Mesothelial cell of epicardium (in vitro differentiated cells): ENCODE measurements at regions not wholly inside any gene's neighbourhood (a gene's known extent, or its start where the extent isn't known, plus 50 kb on each side); places are given as distances from the start of the nearest gene placed in this dataset.

Source experiments
- DNase-seq, 2 experiments: peaks; one replicate each; pipeline ENCODE4 v3.0.0; 2021; ENCODE audit warnings: low spot score in 2 of 2; ENCODE audit not compliant: unreplicated experiment in 2 of 2
- H3K27ac Mint-ChIP-seq: 2 replicates; pipeline ENCODE4 v1.8.0; 2021; ENCODE audit warnings: mixed read lengths
- H3K27me3 Mint-ChIP-seq: 2 replicates; pipeline ENCODE4 v1.8.0; 2021; ENCODE audit warnings: low read depth, mixed read lengths
- H3K36me3 Mint-ChIP-seq: 2 replicates; pipeline ENCODE4 v1.8.0; 2021; ENCODE audit warnings: mixed read lengths
- H3K4me1 Mint-ChIP-seq: 2 replicates; pipeline ENCODE4 v1.8.0; 2021; ENCODE audit warnings: mixed read lengths
- H3K4me3 Mint-ChIP-seq: 2 replicates; pipeline ENCODE4 v1.8.0; 2021; ENCODE audit warnings: mild to moderate bottlenecking, moderate library complexity, mixed read lengths
- H3K9me3 Mint-ChIP-seq: 2 replicates; pipeline ENCODE4 v1.8.0; 2021; ENCODE audit warnings: mixed read lengths
- CTCF ChIP-seq: fragments of 200-600 bp; sonication (generic); IDR thresholded peaks from one replicate; pipeline ENCODE4 v1.5.0; 2021; ENCODE audit warnings: antibody characterized with exemption; ENCODE audit not compliant: unreplicated experiment

GRCh38 chr9:7333719-7334118, 465.9 kb downstream of the DMAC1 start:
- DNase-seq = no peak
- Mint-ChIP-seq H3K36me3 (no peaks in the 10 kb centered on the region), H3K9me3 (peaks cover 2% of the 10 kb centered on the region), H3K4me1 (peaks cover 16% of the 10 kb centered on the region), H3K27ac (peak overlapping the region; percentile 24), H3K4me3 (no peak overlapping the region), H3K27me3 (no peaks in the 10 kb centered on the region)
- no peak for TF ChIP-seq CTCF

GRCh38 chr9:7332780-7333179, 466.8 kb downstream of the DMAC1 start:
- Mint-ChIP-seq H3K27me3 (no peaks in the 10 kb centered on the region), H3K9me3 (peaks cover 8% of the 10 kb centered on the region), H3K4me1 (peaks cover 16% of the 10 kb centered on the region), H3K27ac (no peak overlapping the region), H3K36me3 (no peaks in the 10 kb centered on the region), H3K4me3 (no peak overlapping the region)
- DNase-seq = no peak
- no peak for TF ChIP-seq CTCF

GRCh38 chr9:7328453-7328852, 471.1 kb downstream of the DMAC1 start:
- DNase-seq = no peak
- Mint-ChIP-seq H3K9me3 (peaks cover 8% of the 10 kb centered on the region), H3K27me3 (no peaks in the 10 kb centered on the region), H3K36me3 (no peaks in the 10 kb centered on the region), H3K4me3 (no peak overlapping the region), H3K4me1 (peaks cover 10% of the 10 kb centered on the region), H3K27ac (no peak overlapping the region)
- TF ChIP-seq CTCF = no peak

- Mint-ChIP-seq H3K27me3 (no peaks in the 10 kb centered on the region), H3K9me3 (peaks cover 8% of the 10 kb centered on the region), H3K4me3 (no peak overlapping the region), H3K27ac (no peak overlapping the region), H3K36me3 (no peaks in the 10 kb centered on the region), H3K4me1 (no peaks in the 10 kb centered on the region)
- TF ChIP-seq CTCF = no peak
- no peak for DNase-seq
These were observed 473.6 kb downstream of the DMAC1 start for GRCh38 chr9:7325995-7326394.

GRCh38 chr9:7324152-7324598, 475.4 kb downstream of the DMAC1 start:
- H3K36me3 Mint-ChIP-seq = no peaks in the 10 kb centered on the region
- no peak overlapping the region for H3K27ac Mint-ChIP-seq
- DNase-seq = no peak
- no peak for TF ChIP-seq CTCF
- H3K9me3 Mint-ChIP-seq = peaks cover 8% of the 10 kb centered on the region
- H3K4me1 Mint-ChIP-seq = no peaks in the 10 kb centered on the region
- H3K4me3 Mint-ChIP-seq = no peak overlapping the region
- no peaks in the 10 kb centered on the region for H3K27me3 Mint-ChIP-seq

GRCh38 chr9:7320841-7321240, 478.7 kb downstream of the DMAC1 start:
- H3K9me3 Mint-ChIP-seq = no peaks in the 10 kb centered on the region
- no peaks in the 10 kb centered on the region for H3K27me3 Mint-ChIP-seq
- no peak overlapping the region for H3K27ac Mint-ChIP-seq
- TF ChIP-seq CTCF = no peak
- no peak overlapping the region for H3K4me3 Mint-ChIP-seq
- H3K36me3 Mint-ChIP-seq = no peaks in the 10 kb centered on the region
- no peak for DNase-seq
- H3K4me1 Mint-ChIP-seq = peaks cover 9% of the 10 kb centered on the region
